Activated CD4-positive, alpha-beta T cell treated with anti-CD3 and anti-CD28 coated beads for 24 hours (primary cell): ENCODE measurements at regions not wholly inside any gene's neighbourhood (a gene's known extent, or its start where the extent isn't known, plus 50 kb on each side); places are given as distances from the start of the nearest gene placed in this dataset.

Experiments used
- DNase-seq, 2 donors: peaks; one replicate each; pipeline ENCODE4 v3.0.0-alpha.2; 2020; ENCODE audit warnings: low read depth in 2 of 2

DNA sequence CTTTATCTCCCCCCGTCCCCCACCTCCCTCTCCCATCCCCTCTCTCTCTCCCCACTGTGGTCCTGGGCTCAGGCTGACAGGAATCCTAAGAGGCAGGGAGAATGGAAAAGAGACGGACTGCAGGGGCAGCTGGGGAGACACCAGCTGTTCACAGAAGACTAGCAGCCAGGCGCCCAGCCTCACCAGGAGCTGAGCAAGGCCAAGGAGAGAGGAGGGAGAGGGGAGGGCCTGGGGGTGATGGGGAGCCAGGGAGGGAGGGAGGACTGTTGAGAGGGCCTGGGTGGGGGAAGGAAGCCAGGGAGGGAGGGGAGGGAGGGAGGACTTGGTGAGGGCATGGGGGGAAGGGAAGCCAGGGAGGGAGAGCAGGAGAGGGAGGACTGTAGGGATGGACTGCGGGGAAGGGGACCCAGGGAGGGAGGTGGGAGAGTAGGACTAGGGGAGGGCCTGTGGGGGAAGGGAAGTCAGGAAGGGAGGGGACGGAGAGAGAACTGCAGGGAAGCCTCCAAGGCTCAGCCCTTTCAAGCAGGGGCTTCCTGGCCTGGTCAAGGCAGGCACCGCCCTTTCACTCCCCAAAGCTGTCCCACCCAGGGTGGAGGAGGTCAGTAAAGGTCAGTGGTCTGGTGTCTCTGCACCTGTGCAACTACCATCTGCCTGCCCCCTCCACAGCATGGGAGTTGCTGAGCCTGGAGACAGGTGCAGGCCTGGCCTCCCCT lies 517.7 kb upstream of the MYT1L start:
- no peak for DNase-seq

DNA sequence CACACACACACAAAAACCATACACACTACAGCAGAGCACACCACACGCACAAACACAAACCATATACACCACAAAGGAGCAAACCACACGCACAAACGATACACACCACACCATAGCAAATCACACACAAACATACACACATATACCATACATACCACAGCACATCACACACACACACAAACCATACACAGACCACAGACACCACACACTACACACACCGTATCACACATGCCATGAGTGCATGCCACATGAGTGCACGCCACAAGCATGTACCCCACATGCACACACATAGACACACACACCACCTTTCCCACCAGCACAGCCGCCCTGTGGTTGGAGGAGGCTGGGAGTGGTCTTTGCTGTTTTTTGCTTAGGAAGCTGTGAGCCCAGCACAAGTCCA lies 517.1 kb upstream of the MYT1L start:
- DNase-seq, result no peak

DNA sequence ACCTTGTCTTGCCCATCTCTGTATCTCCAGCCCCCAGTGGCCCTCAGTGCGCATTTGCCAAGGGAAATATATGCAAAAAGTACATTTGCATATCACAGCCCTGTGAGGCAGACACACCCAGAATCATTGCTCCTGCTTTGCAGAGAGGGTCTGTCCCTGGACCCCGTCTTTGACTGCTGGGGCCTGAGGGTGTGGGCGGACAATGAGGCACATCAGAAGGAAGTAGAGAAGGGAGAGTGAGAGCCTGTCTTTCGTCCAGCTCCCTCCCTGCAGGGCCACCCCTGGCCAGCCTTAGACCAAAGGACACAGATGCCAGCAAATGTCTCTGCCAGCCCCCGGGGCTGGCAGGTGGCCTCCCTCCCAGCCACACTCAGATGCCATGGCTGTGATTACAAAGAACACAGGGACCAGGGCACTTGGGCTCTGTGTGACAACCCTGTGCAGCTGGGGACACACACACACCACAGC lies 516.2 kb upstream of the MYT1L start:
- DNase-seq, result no peak

DNA sequence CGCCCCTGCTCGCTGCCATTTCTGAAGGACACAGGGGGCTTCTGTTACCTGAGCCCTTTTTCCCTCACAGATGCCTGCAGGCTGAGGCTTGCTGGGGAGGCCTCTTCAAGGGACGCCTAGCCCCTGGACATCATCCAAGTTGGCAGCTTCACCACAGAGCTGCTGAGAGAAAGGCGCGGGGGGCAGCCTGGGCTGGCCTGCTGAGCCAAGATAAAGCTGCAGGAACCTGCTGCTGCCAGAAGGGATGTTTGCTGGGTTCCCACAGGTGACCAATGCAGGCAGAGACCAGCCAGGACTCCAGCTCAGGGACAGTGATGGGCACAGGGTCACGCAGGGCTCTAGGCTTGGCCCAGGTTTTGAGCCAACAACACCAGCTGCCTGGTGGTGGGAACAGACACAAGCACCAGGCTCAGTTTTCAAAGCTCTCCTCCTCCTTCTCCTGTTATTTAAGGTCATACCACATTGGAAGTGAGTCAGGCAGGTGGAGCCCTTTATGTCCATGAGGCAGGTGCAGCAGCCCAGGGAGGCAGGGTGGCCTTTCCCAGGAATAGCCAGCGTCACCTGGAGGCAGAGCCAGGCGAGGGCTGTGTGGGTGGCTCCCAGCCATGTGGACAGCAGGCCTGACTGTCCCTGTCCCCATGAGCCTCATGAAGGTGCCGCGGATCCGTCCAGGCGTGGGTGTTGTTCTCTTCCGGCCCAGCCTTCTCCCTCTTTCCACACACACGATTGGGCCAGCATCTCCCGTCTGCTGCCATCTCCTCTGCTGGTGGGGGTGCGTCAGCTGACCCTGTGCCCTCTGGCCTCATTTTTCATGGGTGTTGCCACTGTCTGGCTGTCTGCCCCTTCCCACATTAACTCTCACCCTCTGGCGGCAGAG lies 515.5 kb upstream of the MYT1L start:
- no peak for DNase-seq

DNA sequence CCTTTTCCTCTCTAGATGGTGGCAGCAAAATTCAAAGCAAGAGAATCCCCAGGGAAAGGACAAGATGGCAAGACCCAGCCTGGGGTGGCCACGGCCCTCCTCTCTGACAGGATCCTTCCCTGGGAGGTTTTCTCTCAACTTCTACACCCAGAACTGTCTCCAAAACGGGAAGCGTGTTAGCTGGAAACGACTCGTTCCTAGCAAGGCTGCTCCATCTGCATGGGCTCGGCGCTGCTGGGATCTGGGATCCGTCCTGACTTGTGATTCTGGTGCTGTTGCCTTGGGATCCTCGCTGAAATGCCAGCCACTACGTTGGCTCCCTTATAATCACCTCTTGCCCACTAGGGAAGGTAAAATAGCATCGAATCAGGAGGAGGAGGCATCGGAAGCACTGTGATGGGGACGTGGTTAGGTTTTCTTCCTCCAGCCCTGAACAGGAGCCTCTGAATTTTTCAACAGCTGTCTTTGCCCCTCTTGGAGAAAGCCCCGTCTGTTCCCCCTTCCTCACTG lies 514.8 kb upstream of the MYT1L start:
- no peak for DNase-seq

DNA sequence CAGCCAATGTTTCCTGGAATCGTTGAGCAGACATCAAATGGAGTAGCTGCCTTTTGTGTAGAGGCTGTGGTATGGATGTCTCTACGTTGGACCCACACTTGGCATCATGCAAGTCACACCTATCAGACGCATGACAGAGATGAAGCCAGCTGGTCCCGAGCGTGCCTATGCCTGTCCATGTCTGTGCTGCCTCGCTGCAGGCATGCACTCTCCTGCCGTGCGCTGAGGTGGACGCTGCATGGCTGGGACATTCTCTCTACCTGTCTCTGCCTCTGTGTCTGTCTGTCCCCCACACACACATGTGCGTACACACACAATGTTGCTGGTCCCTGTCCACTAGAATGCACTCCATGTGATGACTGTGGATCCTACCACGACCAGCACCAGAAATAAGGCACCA lies 514.2 kb upstream of the MYT1L start:
- no peak for DNase-seq

DNA sequence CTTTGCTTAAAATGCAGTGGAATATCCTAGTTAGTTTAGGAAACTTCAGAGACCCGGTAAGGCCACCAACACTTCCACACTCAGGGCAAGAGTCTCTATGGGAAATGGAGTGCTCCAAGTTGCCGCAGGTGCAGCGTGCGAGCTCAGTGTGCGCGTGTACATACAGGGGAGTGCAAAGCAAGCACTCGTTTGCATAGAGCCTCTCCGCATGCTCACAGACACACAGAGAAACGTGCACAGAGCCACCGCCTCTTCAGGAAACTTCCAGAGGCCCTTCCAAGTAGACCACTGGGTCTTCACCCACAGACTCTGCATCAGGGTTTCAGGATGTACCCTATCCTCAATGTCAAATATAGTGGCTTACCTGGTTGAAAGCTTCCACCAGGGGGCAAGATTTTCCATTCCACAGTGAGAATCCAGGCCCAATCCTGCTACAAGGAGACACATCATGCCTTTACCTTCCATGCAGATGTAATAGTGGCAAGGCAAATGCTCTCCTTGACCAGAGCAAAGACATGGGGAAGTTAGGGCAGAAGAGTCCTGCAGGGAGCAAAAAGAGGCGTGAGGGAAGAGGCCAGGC lies 513.0 kb upstream of the MYT1L start:
- DNase-seq, result no peak

DNA sequence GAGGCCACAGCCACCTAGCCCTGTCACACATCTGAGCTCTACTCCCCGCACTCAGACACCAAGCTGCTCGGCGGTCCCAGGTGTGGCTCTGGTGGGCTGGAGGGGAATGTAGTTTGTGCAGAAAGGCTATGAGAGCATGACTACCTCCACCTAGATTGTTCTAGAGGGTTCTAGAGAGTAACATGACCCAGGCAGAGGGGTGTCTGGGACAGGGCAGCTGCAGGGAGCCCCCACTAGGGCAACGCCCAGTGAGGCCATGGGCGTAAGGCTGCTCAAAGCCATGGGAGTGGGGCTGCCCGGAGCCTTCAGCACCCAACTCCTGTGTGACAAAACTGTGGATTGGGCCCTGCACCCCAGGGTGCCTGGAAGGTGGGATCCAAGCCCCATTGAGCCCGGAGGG lies 511.4 kb upstream of the MYT1L start:
- no peak for DNase-seq

DNA sequence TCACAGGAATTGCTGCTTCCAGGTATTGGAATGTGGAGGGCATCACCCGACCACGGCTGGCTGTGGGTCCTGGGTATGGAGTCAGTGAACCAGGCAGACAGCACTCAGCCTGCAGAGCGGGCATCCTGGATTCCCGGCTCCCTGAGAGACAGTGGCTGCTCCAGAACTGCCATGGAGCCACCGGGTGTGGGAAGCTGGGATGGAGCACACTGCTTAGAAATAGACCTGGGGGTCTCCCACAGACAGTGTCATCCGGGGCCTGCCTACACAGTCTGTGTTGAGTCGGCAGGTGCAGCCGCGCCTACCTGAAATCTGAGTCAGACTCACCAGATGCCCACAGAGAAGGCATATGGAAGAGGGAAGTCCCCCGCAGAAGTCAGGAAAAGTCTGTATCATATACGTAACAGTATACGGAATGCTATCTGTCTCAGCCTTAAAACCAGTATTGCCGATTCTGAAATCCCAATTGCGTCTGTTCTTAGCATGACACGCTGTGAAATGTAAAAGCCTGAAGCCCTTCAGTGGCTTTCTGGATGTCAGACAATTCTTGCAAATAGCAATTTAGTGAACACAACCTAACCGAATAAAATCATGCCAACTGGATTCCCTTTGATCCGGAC lies 509.7 kb upstream of the MYT1L start:
- no peak for DNase-seq

DNA sequence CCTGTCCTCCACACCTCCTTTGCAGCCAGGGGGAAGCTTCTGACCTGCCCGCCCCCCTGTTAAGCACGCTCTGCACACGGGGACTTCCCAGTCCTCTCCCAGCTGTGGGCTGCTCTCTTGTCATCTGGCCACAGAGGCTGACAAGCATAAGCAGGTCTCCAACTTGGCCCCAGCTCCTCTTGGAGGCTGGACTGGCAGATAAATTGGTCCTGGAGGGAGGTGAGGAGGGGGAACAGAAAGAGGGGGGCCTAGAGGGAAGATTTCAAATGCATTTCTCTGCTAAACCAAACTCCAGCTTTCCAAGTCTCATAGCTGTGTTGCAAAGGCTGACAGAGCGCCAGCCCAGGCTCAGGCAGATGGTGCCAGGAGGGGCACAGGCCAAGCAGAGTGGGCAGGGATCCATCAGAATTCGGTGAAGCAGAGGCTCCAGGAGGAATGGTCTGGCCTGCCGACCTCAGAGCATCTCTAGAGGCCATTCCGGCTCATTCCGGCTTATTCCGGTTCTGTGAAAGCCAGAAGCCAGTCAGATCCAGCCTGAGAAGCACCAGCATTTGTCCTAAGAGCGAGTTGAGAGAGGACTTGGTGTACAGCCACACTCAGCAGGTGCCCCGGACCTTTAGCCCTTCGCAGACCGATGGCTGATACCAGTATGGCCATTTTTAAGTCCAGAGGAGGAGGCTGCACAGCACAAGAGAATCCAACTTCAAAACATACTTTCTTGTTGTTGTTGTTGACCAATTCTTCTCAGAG lies 508.9 kb upstream of the MYT1L start:
- DNase-seq, result no peak

DNA sequence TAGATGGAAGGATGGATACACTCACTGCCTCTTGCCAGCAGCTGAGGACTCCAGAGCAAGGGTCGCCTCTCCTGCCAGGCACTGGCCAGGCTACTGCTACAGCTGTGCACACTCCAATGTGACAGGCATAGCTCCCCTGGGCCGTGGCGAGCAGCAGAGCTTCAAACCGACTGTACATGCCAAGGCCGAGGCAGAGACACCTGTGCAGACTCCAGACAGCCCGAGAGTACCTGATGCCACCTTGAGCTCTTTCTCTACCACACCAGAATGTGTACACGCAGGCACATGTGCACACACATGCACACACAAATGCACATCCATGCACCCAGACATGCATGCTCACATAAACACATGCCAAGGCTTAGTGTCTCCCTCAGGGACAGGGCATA lies 508.3 kb upstream of the MYT1L start:
- DNase-seq, result no peak

DNA sequence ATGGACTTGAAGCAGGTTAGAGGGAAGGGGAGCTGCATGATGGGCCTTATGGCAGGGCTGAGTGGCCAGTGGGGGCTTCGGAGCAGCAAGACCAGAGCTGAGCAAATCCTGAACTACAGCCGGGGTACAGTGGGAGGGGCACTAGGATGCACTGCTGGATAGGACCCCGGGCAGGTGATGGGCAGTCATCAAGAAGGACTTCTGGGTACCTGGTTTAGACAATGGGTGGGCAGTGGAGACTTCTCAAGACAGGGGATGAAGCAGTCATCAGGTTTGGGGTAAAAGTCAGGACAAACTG lies 507.4 kb upstream of the MYT1L start:
- no peak for DNase-seq

DNA sequence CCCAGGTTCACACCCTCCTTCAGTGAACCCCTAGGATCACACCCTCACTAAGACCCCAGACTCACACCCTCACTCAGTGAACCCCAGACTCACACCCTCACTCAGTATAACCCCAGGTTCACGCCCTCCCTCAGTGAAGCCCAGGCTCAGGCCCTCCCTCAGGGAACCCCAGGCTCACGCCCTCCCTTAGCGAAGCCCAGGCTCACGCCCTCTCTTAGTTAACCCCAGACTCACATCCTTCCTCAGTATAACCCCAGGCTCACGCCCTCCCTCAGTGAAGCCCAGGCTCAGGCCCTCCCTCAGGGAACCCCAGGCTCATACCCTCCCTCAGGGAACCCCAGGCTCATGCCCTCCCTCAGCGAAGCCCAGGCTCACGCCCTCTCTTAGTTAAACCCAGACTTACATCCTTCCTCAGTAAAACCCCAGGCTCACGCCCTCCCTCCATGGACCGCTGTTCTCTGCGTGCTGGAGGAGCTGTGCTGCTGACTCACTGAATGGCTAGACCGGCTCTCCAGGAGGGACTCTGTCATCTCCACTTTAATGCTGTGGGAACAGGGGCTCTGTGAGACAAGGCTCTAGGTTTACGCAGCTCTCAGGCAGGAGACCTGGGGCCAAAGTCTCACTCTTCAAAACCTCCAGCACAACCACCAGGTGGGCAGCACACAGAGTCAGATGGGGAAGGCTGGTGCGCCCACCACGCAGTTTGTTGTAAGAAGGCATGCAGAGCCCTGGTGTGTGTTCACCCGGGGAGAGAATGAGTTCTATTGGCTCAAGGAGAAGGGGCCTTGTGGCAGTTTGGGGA lies 506.9 kb upstream of the MYT1L start:
- no peak for DNase-seq

DNA sequence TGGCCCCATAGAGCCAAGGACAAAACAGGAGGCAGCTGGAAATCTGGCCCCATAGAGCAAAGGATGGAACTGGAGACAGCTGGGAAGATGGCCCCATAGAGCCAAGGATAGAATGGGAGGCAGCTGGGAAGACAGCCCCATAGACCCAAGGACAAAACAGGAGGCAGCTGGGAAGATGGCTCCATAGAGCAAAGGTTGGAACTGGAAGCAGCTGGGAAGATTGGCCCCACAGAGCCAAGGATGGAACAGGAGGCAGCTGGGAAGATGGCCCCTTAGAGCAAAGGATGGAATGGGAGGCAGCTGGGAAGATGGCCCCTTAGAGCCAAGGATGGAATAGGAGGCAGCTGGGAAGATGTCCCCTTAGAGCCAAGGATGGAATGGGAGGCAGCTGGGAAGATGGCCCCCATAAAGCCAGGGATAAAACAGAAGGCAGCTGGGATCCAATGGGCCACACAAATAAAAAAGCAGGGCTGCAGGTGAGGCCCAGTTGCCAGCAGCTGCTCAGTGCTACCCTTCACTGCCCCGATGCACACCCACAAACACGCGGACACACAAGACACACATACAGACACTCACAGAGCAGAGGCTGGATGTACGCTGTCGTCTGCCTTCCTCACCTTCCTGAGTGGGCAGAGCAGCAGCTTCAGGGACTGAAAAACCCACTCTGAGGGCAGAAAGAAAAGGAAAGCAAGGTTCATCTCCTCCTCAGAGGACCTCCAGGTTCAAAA lies 505.4 kb upstream of the MYT1L start:
- no peak for DNase-seq

DNA sequence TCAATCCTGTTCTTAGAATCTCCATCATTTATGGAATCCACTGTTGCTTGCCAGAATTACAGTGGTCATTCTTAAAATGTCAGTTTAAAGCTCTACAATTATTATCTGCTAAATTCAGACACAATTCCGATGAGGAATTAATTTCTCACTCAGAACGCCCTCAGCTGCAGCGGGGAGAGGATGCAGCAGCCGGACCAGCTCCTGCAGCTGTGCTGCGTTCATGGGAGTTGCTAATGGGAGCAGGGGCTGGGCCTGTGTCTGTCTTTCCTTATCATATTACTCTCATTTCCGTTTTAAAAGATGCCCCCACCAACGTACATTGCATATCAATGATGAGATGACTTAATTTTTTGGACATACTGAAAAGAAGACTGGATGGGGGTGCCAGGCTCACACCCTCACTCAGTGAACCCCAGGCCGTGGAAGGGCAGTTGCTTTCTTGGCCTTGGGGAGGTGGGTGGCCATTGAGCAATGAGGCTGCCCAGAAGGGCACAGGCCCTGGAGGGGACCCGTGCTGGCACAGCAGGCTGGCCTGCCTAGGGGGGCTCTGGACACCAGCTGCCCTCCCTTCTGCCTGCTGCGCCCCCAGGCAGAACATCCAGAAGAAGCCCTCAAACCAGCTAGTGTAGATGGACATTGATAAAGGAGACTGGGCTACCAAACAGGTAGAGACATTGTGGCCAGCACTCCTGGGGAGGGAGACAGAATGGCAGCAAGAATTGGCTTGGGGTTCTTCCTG lies 503.6 kb upstream of the MYT1L start:
- no peak for DNase-seq

DNA sequence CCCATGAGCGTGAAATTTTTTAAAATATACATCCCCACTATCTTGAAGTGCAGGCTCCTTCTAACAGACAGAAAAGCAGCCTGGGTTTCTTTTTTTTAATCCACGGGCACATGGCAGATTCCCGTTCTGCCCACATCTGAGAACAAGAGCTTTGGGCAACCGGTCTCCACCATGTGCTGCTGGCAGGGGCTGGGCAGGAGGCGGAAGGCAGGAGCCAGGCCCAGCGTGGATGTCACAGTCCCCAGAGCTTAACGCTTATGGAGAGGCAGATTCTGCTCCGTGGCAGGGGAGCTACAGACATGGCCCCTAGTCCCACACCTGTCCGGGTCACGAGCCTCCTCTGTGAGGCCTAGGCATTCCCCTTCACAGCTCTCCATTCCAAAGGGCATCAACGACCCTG lies 503.0 kb upstream of the MYT1L start:
- DNase-seq, result no peak

DNA sequence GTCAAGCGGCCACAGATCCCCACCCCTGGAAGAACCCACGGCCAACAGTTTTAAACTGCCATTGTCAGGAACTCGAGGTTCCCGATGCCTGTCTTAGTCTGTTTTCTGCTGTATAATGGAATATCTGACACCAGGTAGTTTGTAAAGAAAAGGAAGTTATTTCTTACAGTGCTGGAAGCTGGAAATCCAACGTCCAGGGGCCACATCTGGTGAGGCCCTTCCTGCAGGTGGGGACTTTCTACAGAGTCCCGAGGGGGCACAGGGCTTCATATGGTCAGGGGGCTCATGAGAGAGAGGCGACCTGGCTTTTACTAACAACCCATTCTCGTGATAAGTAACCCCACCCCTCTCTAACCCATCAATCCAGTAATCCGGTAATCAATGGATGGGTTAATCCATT lies 501.6 kb upstream of the MYT1L start:
- DNase-seq, result no peak

DNA sequence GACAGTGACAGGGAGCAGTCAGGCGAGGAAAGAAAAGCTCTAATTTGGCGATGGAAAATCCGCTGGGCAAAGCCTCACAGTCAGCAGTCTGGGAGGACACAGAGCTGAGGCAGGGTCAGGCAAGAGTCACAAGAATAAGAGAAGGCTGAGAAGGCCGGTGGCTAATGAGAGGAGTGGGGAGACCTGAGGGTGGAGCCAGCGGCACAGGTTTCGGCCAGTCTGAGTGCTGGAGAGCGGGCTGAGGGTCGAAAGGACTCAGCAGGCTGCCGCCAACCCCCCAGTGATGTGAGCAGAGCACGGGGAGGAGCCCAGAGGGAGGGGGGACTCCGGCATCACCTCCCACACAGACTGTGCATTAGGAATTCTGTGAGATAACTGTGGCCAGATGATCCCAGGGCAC lies 500.6 kb upstream of the MYT1L start:
- no peak for DNase-seq

DNA sequence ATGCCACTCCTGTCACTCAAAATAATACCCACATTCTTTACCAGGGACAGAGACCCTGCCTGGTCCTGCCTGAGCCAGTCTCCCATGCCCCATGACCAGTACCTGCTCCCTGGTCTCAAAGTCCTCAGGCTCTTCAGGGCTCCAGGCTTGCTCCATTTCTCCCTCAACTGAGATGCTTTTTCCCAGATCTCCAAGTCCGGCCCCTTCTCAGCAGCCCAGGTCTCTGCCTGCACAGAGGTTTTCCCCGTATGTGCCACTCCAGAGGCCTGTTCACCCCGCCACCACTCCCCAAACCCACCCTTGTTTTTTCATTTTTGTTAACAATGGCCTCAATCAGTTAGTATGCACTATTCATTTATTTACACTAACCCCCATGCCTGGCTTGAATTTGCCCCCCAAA lies 499.5 kb upstream of the MYT1L start:
- DNase-seq, result no peak
